Smooth muscle cell (in vitro differentiated cells): ENCODE measurements at regions not wholly inside any gene's neighbourhood (a gene's known extent, or its start where the extent isn't known, plus 50 kb on each side); places are given as distances from the start of the nearest gene placed in this dataset.

ENCODE experiments used
- DNase-seq: peaks from one replicate; lab custom pipeline; 2025; ENCODE audit not compliant: unreplicated experiment; lab: John Stamatoyannopoulos, UW
- H2AFZ ChIP-seq: fragments of 200-600 bp; sonication (generic); 2 replicates; pipeline ENCODE4 v1.6.0; 2016; ENCODE audit warnings: antibody characterized with exemption, low read depth, mild to moderate bottlenecking
- H3F3A ChIP-seq: fragments of 200-600 bp; sonication (generic); 2 replicates; pipeline ENCODE4 v1.6.0; 2017; ENCODE audit warnings: antibody characterized with exemption, low read depth
- H3K27ac ChIP-seq: fragments of 200-600 bp; sonication (generic); 2 replicates; pipeline ENCODE4 v1.5.1; 2016; ENCODE audit warnings: low read depth, mild to moderate bottlenecking
- H3K27me3 ChIP-seq: fragments of 200-600 bp; sonication (generic); 2 replicates; pipeline ENCODE4 v1.6.1; 2016; ENCODE audit warnings: low read depth, mild to moderate bottlenecking
- H3K36me3 ChIP-seq: fragments of 200-600 bp; sonication (generic); 2 replicates; pipeline ENCODE4 v1.5.1; 2016; ENCODE audit warnings: low read depth
- H3K4me1 ChIP-seq: fragments of 200-600 bp; sonication (generic); 2 replicates; pipeline ENCODE4 v1.5.1; 2016; ENCODE audit warnings: low read depth
- H3K4me2 ChIP-seq: fragments of 200-600 bp; sonication (generic); 2 replicates; pipeline ENCODE4 v1.6.0; 2016; ENCODE audit warnings: mild to moderate bottlenecking
- H3K4me3 ChIP-seq: fragments of 200-600 bp; sonication (generic); 2 replicates; pipeline ENCODE4 v1.5.1; 2016; ENCODE audit warnings: mild to moderate bottlenecking
- H3K79me2 ChIP-seq: fragments of 200-600 bp; sonication (generic); 2 replicates; pipeline ENCODE4 v1.6.0; 2016; ENCODE audit warnings: low read depth, mild to moderate bottlenecking
- H3K9ac ChIP-seq: fragments of 200-600 bp; sonication (generic); 2 replicates; pipeline ENCODE4 v1.6.0; 2016; ENCODE audit warnings: low read depth
- H3K9me3 ChIP-seq: fragments of 200-600 bp; sonication (generic); replicated peaks from 2 replicates; pipeline ENCODE4 v1.5.1; 2016; ENCODE audit warnings: low read depth
- H4K20me1 ChIP-seq: fragments of 200-600 bp; sonication (generic); 2 replicates; pipeline ENCODE4 v1.6.0; 2016; ENCODE audit warnings: low read depth
- CTCF ChIP-seq: fragments of 200-600 bp; sonication (generic); IDR thresholded peaks from 2 replicates; pipeline ENCODE4 v1.5.1; 2017; ENCODE audit warnings: borderline replicate concordance, mild to moderate bottlenecking, antibody characterized with exemption; ENCODE audit not compliant: insufficient read depth, poor library complexity, severe bottlenecking
- WGBS: methylation state at CpG from one replicate; pipeline ENCODE4 v1.1.7; 2016; ENCODE audit warnings: low lambda C conversion rate; 5-methylcytosine and 5-hydroxymethylcytosine counted together

GRCh38 chr2:100739735-100740432 is 80.1 kb upstream of the NPAS2 start:
- no peak overlapping the region for H3K9ac ChIP-seq
- H4K20me1 ChIP-seq, result no peaks in the 10 kb centered on the region
- TF ChIP-seq CTCF, result no peak
- no peak overlapping the region for H3K4me2 ChIP-seq
- DNase-seq, result no peak
- H3K4me3 ChIP-seq, result no peak overlapping the region
- no peaks in the 10 kb centered on the region for H3K4me1 ChIP-seq
- 91% methylated on average over 8 of the region's 8 CpGs for WGBS
- H3K79me2 ChIP-seq, result no peaks in the 10 kb centered on the region
- H3K36me3 ChIP-seq, result no peaks in the 10 kb centered on the region
- no peaks in the 10 kb centered on the region for H3K9me3 ChIP-seq
- no peaks in the 10 kb centered on the region for H3K27me3 ChIP-seq
- H3K27ac ChIP-seq, result no peak overlapping the region
- no peak overlapping the region for H2AFZ ChIP-seq
- H3F3A ChIP-seq, result peaks cover 9% of the 10 kb centered on the region

GRCh38 chr2:100741880-100742276 is 78.1 kb upstream of the NPAS2 start:
- no peaks in the 10 kb centered on the region for H3K36me3 ChIP-seq
- TF ChIP-seq CTCF, result no peak
- no peaks in the 10 kb centered on the region for H3K9me3 ChIP-seq
- H3K4me1 ChIP-seq, result no peaks in the 10 kb centered on the region
- peak overlapping the region; percentile 70 for H3K4me2 ChIP-seq
- no peaks in the 10 kb centered on the region for H4K20me1 ChIP-seq
- no peak overlapping the region for H2AFZ ChIP-seq
- no peak for DNase-seq
- peaks cover 9% of the 10 kb centered on the region for H3F3A ChIP-seq
- peak overlapping the region; percentile 100 for H3K27ac ChIP-seq
- H3K4me3 ChIP-seq, result peak overlapping the region; percentile 4
- H3K9ac ChIP-seq, result peak overlapping the region; percentile 97
- no peaks in the 10 kb centered on the region for H3K79me2 ChIP-seq
- H3K27me3 ChIP-seq, result no peaks in the 10 kb centered on the region
- 97% methylated on average over 1 of the region's 1 CpG for WGBS

GRCh38 chr2:100742277-100743254 is 77.4 kb upstream of the NPAS2 start:
- 10% methylated on average over 12 of the region's 12 CpGs for WGBS
- H3F3A ChIP-seq, result peaks cover 9% of the 10 kb centered on the region
- no peaks in the 10 kb centered on the region for H3K36me3 ChIP-seq
- no peak for TF ChIP-seq CTCF
- no peaks in the 10 kb centered on the region for H4K20me1 ChIP-seq
- peak overlapping the region; percentile 97 for H3K9ac ChIP-seq
- DNase-seq, result peak; percentile 32
- H3K27me3 ChIP-seq, result no peaks in the 10 kb centered on the region
- peak overlapping the region; percentile 29 for H3K4me3 ChIP-seq
- peak overlapping the region; percentile 100 for H3K27ac ChIP-seq
- H3K4me1 ChIP-seq, result peaks cover 2% of the 10 kb centered on the region
- no peaks in the 10 kb centered on the region for H3K79me2 ChIP-seq
- no peaks in the 10 kb centered on the region for H3K9me3 ChIP-seq
- H2AFZ ChIP-seq, result no peak overlapping the region
- peak overlapping the region; percentile 78 for H3K4me2 ChIP-seq
